Neuronal stem cell (in vitro differentiated cells): ENCODE measurements at regions not wholly inside any gene's neighbourhood (a gene's known extent, or its start where the extent isn't known, plus 50 kb on each side); places are given as distances from the start of the nearest gene placed in this dataset.
"Not testable (repeated sequence)": the region's sequence is repeated elsewhere in the genome, so short reads cannot be mapped to it uniquely, and the experiment has no call there.

Experiments used
- DNase-seq: peaks from one replicate; pipeline ENCODE4 v3.0.0-alpha.2; 2013; ENCODE audit warnings: low spot score
- H2AFZ ChIP-seq: one replicate; pipeline ENCODE4 v1.6.1; 2013; ENCODE audit warnings: mild to moderate bottlenecking, low read length, inconsistent platforms
- H2AK5ac ChIP-seq: 2 replicates; pipeline ENCODE4 v1.6.1; 2013; ENCODE audit warnings: low read depth, mild to moderate bottlenecking, inconsistent platforms, low read length, moderate library complexity, mixed read lengths
- H2BK120ac ChIP-seq: 2 replicates; pipeline ENCODE4 v1.6.1; 2013; ENCODE audit warnings: low read depth, mild to moderate bottlenecking, inconsistent platforms, low read length, moderate library complexity, mixed read lengths
- H2BK12ac ChIP-seq: one replicate; pipeline ENCODE4 v1.6.1; 2013; ENCODE audit warnings: low read length, inconsistent platforms
- H2BK15ac ChIP-seq: 2 replicates; pipeline ENCODE4 v1.6.1; 2013; ENCODE audit warnings: mild to moderate bottlenecking, low read length, inconsistent platforms, mixed read lengths
- H2BK5ac ChIP-seq: one replicate; pipeline ENCODE4 v1.6.1; 2013; ENCODE audit warnings: inconsistent platforms, mild to moderate bottlenecking, low read length, moderate library complexity
- H3K14ac ChIP-seq: one replicate; pipeline ENCODE4 v1.6.1; 2013; ENCODE audit warnings: low read length, inconsistent platforms
- H3K18ac ChIP-seq: 2 replicates; pipeline ENCODE4 v1.6.1; 2013; ENCODE audit warnings: low read length, inconsistent platforms
- H3K23ac ChIP-seq: 2 replicates; pipeline ENCODE4 v1.6.1; 2013; ENCODE audit warnings: low read depth, mild to moderate bottlenecking, mixed read lengths, low read length, inconsistent platforms; ENCODE audit not compliant: poor library complexity
- H3K27ac ChIP-seq: replicated peaks from 3 replicates; pipeline ENCODE4 v1.5.1; 2013; ENCODE audit warnings: low read length, inconsistent platforms
- H3K27me3 ChIP-seq, 3 experiments: 2 replicates each; pipeline ENCODE4 v1.6.1; 2013; ENCODE audit warnings: low read length in 3 of 3, mild to moderate bottlenecking in 2 of 3, inconsistent platforms in 1 of 3, low read depth in 1 of 3, mixed read lengths in 1 of 3, moderate library complexity in 1 of 3; ENCODE audit not compliant: control insufficient read depth in 3 of 3, insufficient read depth in 3 of 3
- H3K36me3 ChIP-seq, 2 donors: replicated peaks in 1 of 2; 2 replicates each; pipeline ENCODE4 v1.6.1; 2013; ENCODE audit warnings: low read length in 2 of 2; ENCODE audit not compliant: control insufficient read depth in 2 of 2, insufficient read depth in 2 of 2
- H3K4ac ChIP-seq: 2 replicates; pipeline ENCODE4 v1.6.1; 2013; ENCODE audit warnings: inconsistent platforms, mild to moderate bottlenecking, low read length, moderate library complexity
- H3K4me1 ChIP-seq, 2 donors: 1 replicate in 1 of 2; 2 replicates in 1 of 2; pipeline ENCODE4 v1.6.1; 2013; ENCODE audit warnings: low read length in 2 of 2, low read depth in 1 of 2; ENCODE audit not compliant: control insufficient read depth in 2 of 2, insufficient read depth in 1 of 2
- H3K4me2 ChIP-seq: one replicate; pipeline ENCODE4 v1.6.1; 2013; ENCODE audit warnings: mild to moderate bottlenecking, low read length, inconsistent platforms; ENCODE audit not compliant: insufficient read depth, poor library complexity, severe bottlenecking
- H3K4me3 ChIP-seq, 2 donors: 2 replicates each; pipeline ENCODE4 v1.5.1; 2013; ENCODE audit warnings: low read length in 2 of 2, mild to moderate bottlenecking in 2 of 2, inconsistent platforms in 1 of 2, moderate library complexity in 1 of 2
- H3K79me1 ChIP-seq: one replicate; pipeline ENCODE4 v1.6.1; 2013; ENCODE audit warnings: low read depth, mild to moderate bottlenecking, inconsistent platforms, low read length, moderate library complexity
- H3K9ac ChIP-seq: one replicate; pipeline ENCODE4 v1.6.1; 2013; ENCODE audit warnings: mild to moderate bottlenecking, low read depth, low read length, inconsistent platforms; ENCODE audit not compliant: poor library complexity
- H3K9me3 ChIP-seq, 2 donors: replicated peaks in 1 of 2; 2 replicates each; pipeline versions ENCODE3 to v1.6.1; 2013; ENCODE audit warnings: low read length in 2 of 2, mild to moderate bottlenecking in 2 of 2, inconsistent platforms in 1 of 2, low read depth in 1 of 2, mixed read lengths in 1 of 2, moderate library complexity in 1 of 2; ENCODE audit not compliant: control insufficient read depth in 2 of 2, insufficient read depth in 1 of 2
- H4K8ac ChIP-seq: one replicate; pipeline ENCODE4 v1.6.1; 2013; ENCODE audit warnings: low read depth, mild to moderate bottlenecking, inconsistent platforms, low read length, moderate library complexity
- H4K91ac ChIP-seq: one replicate; pipeline ENCODE4 v1.6.1; 2013; ENCODE audit warnings: low read length, low read depth, mild to moderate bottlenecking, inconsistent platforms; ENCODE audit not compliant: poor library complexity
- WGBS, 2 donors: extraction: QIAGEN DNeasy Blood & Tissue Kit; methylation state at CpG; one replicate each; pipeline ENCODE4 v1.1.7; 2013; ENCODE audit warnings: missing lambda C conversion rate in 2 of 2, mixed read lengths in 1 of 2; ENCODE audit not compliant: insufficient read length in 2 of 2, insufficient replicate concordance in 1 of 2; ENCODE audit errors: extremely low coverage in 2 of 2; 5-methylcytosine and 5-hydroxymethylcytosine counted together

DNA sequence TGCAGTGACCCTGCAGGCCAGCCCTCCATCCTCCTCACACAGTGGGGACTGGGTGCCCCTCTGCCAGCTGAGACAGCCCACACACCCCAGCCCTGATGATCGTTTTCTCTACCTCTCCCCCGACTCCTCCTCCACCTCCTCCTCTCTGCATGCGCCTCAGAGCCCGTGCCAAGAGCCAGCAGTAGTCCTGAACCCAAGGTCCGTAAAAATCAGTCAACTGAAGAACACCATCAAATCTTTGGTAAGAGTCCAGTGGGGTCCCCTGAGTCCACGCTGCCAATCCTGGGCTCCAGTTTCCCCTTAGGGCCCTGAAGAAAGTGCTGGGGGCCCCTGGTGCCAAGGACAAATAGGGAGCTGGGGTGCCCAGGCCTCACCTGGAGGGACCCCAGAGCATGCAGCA is 109.3 kb upstream of the FAN1 start:
- Histone ChIP-seq H3K9me3 (no peaks in the 10 kb centered on the region), H3K36me3 (no peaks in the 10 kb centered on the region), H3K4me2 (no peak overlapping the region), H2BK15ac (no peak overlapping the region), H3K4me1 (no peaks in the 10 kb centered on the region), H3K23ac (no peak overlapping the region), H2BK5ac (no peak overlapping the region), H4K91ac (no peak overlapping the region), H3K4ac (no peak overlapping the region), H2BK120ac (no peak overlapping the region), H3K18ac (no peak overlapping the region), H2AFZ (no peak overlapping the region), H3K4me3 (no peak overlapping the region), H3K14ac (no peak overlapping the region), H3K27ac (no peak overlapping the region), H3K9ac (no peak overlapping the region), H2BK12ac (no peak overlapping the region), H3K79me1 (peaks cover 3% of the 10 kb centered on the region), H3K27me3 (no peaks in the 10 kb centered on the region), H4K8ac (peak overlapping the region; percentile 17), H2AK5ac (no peak overlapping the region)
- no peak for DNase-seq
- no CpG with 5 or more reads among the region's 6 CpGs for WGBS, 2 donors

- not testable (repeated sequence) for H3K9ac ChIP-seq, H2BK5ac ChIP-seq, H3K4ac ChIP-seq, H3K27me3 ChIP-seq, H3K36me3 ChIP-seq, H3K9me3 ChIP-seq, H4K8ac ChIP-seq, H3K4me3 ChIP-seq, H2BK120ac ChIP-seq, H3K14ac ChIP-seq, H3K23ac ChIP-seq, DNase-seq, H3K4me2 ChIP-seq, H3K27ac ChIP-seq, H2AK5ac ChIP-seq, H3K79me1 ChIP-seq, H2AFZ ChIP-seq, H3K18ac ChIP-seq, H2BK15ac ChIP-seq, H2BK12ac ChIP-seq, H4K91ac ChIP-seq, H3K4me1 ChIP-seq
- no CpG with 5 or more reads among the region's 5 CpGs for WGBS, 2 donors
Observed at GRCh38 chr15:30799565-30799964, 104.2 kb upstream of the FAN1 start.

DNA sequence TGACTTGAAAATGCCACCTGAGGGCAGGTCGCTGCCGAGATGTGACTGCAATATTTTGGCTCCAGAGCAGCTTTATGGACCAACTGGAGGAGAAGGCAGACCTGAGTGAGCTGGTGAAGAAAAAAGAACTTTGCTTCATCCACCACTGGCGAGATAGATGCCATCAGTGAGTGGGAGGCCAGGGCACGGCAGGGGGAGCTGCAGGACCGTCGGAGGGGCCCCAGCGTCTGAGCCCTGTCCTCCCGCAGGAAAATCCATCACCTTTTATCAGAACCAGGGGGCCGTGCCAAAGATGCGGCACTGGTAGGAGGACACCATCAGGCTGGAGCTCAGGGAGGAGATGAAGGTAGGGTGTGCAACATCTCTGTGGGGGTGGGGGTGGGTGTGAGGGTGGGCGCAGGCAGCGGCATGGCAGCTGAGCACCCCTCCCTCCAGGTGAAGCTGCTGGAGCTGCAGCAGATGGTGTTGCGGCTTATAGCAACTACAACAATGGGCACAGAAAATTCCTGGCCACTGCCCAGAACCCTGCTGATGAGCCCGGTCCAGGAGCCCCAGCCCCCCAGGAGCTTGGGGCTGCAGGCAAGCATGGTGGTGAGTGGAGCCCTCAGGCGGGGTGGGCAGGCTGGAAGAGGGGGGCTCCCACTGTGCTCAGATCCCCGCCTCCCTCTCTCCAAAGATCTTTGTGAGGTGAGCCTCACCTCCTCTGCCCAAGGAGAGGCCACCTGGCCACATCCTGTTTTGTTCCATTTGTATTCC is 102.4 kb upstream of the FAN1 start:
- WGBS, 2 donors = no CpG with 5 or more reads among the region's 16 CpGs
- not testable (repeated sequence) for DNase-seq

DNA sequence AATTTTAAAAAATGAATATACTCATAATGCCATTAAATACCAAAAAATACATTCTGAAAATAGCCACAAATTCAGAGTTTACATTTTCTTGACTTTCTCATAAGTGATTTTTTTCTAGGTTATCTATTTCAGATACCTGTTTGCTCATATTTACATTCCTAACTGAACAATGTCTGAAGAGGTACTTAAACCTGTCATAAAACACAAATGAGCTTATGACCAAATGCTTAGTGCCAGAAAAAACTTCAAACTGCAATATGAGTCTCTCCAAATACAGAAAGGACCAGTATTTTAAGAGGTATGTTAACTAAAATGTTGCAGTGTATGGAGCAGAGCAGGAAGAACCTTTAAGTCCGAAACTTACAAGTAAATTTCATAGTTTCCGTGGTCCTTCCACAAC is 101.7 kb upstream of the FAN1 start:
- H3K36me3 ChIP-seq, H3K27ac ChIP-seq, DNase-seq, H3K79me1 ChIP-seq, H3K4me3 ChIP-seq, H3K4ac ChIP-seq, H3K23ac ChIP-seq, H2BK120ac ChIP-seq, H4K8ac ChIP-seq, H2AK5ac ChIP-seq, H4K91ac ChIP-seq, H3K18ac ChIP-seq, H2AFZ ChIP-seq, H3K9me3 ChIP-seq, H3K4me1 ChIP-seq, H3K4me2 ChIP-seq, H3K14ac ChIP-seq, H2BK12ac ChIP-seq, H3K9ac ChIP-seq, H2BK5ac ChIP-seq, H2BK15ac ChIP-seq, H3K27me3 ChIP-seq: not testable (repeated sequence)
- WGBS, 2 donors = no CpG with 5 or more reads among the region's 2 CpGs

More for the DNA sequence above, 102.4 kb upstream of the FAN1 start:
- H3K9ac ChIP-seq, H3K14ac ChIP-seq, H3K9me3 ChIP-seq, H3K27ac ChIP-seq, H3K4me1 ChIP-seq, H2BK15ac ChIP-seq, H2AK5ac ChIP-seq, H2BK5ac ChIP-seq, H3K4me2 ChIP-seq, H3K18ac ChIP-seq, H3K4me3 ChIP-seq, H4K91ac ChIP-seq, H3K27me3 ChIP-seq, H3K36me3 ChIP-seq, H2BK120ac ChIP-seq, H2AFZ ChIP-seq, H3K79me1 ChIP-seq, H3K4ac ChIP-seq, H3K23ac ChIP-seq, H4K8ac ChIP-seq, H2BK12ac ChIP-seq: not testable (repeated sequence)
